ENCODE measurements at regions not wholly inside any gene's neighbourhood (a gene's known extent, or its start where the extent isn't known, plus 50 kb on each side); places are given as distances from the start of the nearest gene placed in this dataset.

GRCh38 chrX:134095366-134095765, 110.0 kb upstream of the GPC3 start:
- no peak overlapping the region for H3K27ac ChIP-seq
- no peak overlapping the region for H2AFZ ChIP-seq (ENCODE audit: low read depth)
- H3K79me2 ChIP-seq (ENCODE audit: insufficient read depth, low read depth), result no peaks in the 10 kb centered on the region
- H4K20me1 ChIP-seq (ENCODE audit: insufficient read depth), result no peaks in the 10 kb centered on the region
- H3K4me3 ChIP-seq (IDR thresholded peaks at IDR 0.05; ENCODE audit: insufficient read depth, low read depth, low read length), result no peak overlapping the region
- TF ChIP-seq, protein P1, sequence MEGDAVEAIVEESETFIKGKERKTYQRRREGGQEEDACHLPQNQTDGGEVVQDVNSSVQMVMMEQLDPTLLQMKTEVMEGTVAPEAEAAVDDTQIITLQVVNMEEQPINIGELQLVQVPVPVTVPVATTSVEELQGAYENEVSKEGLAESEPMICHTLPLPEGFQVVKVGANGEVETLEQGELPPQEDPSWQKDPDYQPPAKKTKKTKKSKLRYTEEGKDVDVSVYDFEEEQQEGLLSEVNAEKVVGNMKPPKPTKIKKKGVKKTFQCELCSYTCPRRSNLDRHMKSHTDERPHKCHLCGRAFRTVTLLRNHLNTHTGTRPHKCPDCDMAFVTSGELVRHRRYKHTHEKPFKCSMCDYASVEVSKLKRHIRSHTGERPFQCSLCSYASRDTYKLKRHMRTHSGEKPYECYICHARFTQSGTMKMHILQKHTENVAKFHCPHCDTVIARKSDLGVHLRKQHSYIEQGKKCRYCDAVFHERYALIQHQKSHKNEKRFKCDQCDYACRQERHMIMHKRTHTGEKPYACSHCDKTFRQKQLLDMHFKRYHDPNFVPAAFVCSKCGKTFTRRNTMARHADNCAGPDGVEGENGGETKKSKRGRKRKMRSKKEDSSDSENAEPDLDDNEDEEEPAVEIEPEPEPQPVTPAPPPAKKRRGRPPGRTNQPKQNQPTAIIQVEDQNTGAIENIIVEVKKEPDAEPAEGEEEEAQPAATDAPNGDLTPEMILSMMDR (conservative IDR thresholded peaks at IDR 0.05; ENCODE audit: low read depth, low read length), result no peak
- H3K27me3 ChIP-seq (ENCODE audit: insufficient read depth, low read depth), result no peaks in the 10 kb centered on the region
- no peaks in the 10 kb centered on the region for H3K36me3 ChIP-seq (ENCODE audit: insufficient read depth)
- no peak overlapping the region for H3K4me2 ChIP-seq
- H3K4me1 ChIP-seq (ENCODE audit: low read depth, poor library complexity, severe bottlenecking), result no peaks in the 10 kb centered on the region
- no peak overlapping the region for H3K9ac ChIP-seq

GRCh38 chrX:134101636-134102035, 116.2 kb upstream of the GPC3 start:
- no peaks in the 10 kb centered on the region for H3K79me2 ChIP-seq (ENCODE audit: insufficient read depth, low read depth)
- no peaks in the 10 kb centered on the region for H3K36me3 ChIP-seq (ENCODE audit: insufficient read depth)
- H3K27ac ChIP-seq, result no peak overlapping the region
- no peak overlapping the region for H2AFZ ChIP-seq (ENCODE audit: low read depth)
- no peak overlapping the region for H3K4me3 ChIP-seq (IDR thresholded peaks at IDR 0.05; ENCODE audit: insufficient read depth, low read depth, low read length)
- no peaks in the 10 kb centered on the region for H3K27me3 ChIP-seq (ENCODE audit: insufficient read depth, low read depth)
- TF ChIP-seq, protein P1 (conservative IDR thresholded peaks at IDR 0.05; ENCODE audit: low read depth, low read length), result no peak
- H3K4me2 ChIP-seq, result no peak overlapping the region
- H4K20me1 ChIP-seq (ENCODE audit: insufficient read depth), result no peaks in the 10 kb centered on the region
- no peaks in the 10 kb centered on the region for H3K4me1 ChIP-seq (ENCODE audit: low read depth, poor library complexity, severe bottlenecking)
- no peak overlapping the region for H3K9ac ChIP-seq

DNA sequence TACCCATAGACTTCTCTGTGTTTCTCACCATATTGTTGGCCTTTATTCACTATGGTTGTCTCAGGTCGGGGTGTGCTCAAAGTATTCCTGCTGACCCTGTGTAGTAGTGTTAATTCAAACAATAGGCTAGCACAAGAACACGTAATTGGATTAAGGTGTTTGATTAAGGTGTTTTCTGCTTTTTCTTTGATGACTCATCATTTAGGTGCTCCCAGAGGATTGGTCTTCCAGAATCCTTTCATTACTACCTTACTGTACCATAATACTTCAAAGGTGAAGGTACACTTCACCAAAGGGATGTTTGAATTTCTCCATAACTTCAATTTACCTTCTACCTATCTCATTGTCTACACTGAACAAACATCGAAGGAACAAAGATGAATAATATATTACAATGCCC, 121.7 kb upstream of the CCDC160 start:
- TF ChIP-seq, protein P1 (conservative IDR thresholded peaks at IDR 0.05; ENCODE audit: low read depth, low read length), result no peak
- H3K9ac ChIP-seq, result no peak overlapping the region
- no peaks in the 10 kb centered on the region for H3K79me2 ChIP-seq (ENCODE audit: insufficient read depth, low read depth)

GRCh38 chrX:134137341-134137740, 99.6 kb upstream of the CCDC160 start:
- TF ChIP-seq, protein P1 (conservative IDR thresholded peaks at IDR 0.05; ENCODE audit: low read depth, low read length), result no peak
- Histone ChIP-seq H3K4me1 (ENCODE audit: low read depth, poor library complexity, severe bottlenecking) (no peaks in the 10 kb centered on the region), H3K4me3 (IDR thresholded peaks at IDR 0.05; ENCODE audit: insufficient read depth, low read depth, low read length) (no peak overlapping the region), H3K27ac (no peak overlapping the region), H3K36me3 (ENCODE audit: insufficient read depth) (no peaks in the 10 kb centered on the region), H3K4me2 (no peak overlapping the region), H3K27me3 (ENCODE audit: insufficient read depth, low read depth) (no peaks in the 10 kb centered on the region), H3K79me2 (ENCODE audit: insufficient read depth, low read depth) (no peaks in the 10 kb centered on the region), H3K9ac (no peak overlapping the region), H2AFZ (ENCODE audit: low read depth) (no peak overlapping the region), H4K20me1 (ENCODE audit: insufficient read depth) (no peaks in the 10 kb centered on the region)

More for the DNA sequence above, 121.7 kb upstream of the CCDC160 start:
- H3K27me3 ChIP-seq (ENCODE audit: insufficient read depth, low read depth), result no peaks in the 10 kb centered on the region
- H3K27ac ChIP-seq, result no peak overlapping the region
- no peak overlapping the region for H2AFZ ChIP-seq (ENCODE audit: low read depth)
- no peaks in the 10 kb centered on the region for H3K36me3 ChIP-seq (ENCODE audit: insufficient read depth)
- no peaks in the 10 kb centered on the region for H3K4me1 ChIP-seq (ENCODE audit: low read depth, poor library complexity, severe bottlenecking)
- H3K4me2 ChIP-seq, result no peak overlapping the region
- H3K4me3 ChIP-seq (IDR thresholded peaks at IDR 0.05; ENCODE audit: insufficient read depth, low read depth, low read length), result no peak overlapping the region
- H4K20me1 ChIP-seq (ENCODE audit: insufficient read depth), result no peaks in the 10 kb centered on the region

Measured in KMS-11 (cell line).